ENCODE measurements at regions not wholly inside any gene's neighbourhood (a gene's known extent, or its start where the extent isn't known, plus 50 kb on each side); places are given as distances from the start of the nearest gene placed in this dataset.

DNA sequence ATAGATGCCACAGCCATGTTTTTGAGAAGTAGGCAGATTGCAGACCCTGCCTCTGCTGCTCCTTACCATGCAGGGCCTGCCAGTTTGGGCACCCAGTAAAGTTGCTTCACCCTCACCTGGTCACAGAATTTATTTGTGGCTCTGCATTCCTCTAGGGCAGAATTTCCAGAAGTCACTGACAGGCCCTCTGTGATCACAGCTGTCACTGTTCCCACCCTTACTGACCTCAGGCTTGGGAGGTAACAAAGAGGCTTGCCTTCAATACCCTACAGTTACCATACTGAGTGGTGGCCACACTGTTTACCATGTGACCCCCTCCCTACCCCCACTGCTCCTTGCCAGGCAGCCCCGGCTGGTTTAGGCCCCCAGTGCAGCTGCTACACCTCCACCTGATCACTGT is 375.1 kb downstream of the SH3BGRL start:
- TF ChIP-seq SIN3A (IDR thresholded peaks at IDR 0.05; ENCODE audit: borderline replicate concordance, insufficient read depth, low read depth, low read length) (no peak), TCF7L2 (IDR thresholded peaks at IDR 0.05; ENCODE audit: low read depth, low read length) (no peak), POLR2AphosphoS5 (IDR thresholded peaks at IDR 0.05; ENCODE audit: low read depth, low read length) (no peak)
- TF ChIP-seq, protein P1, sequence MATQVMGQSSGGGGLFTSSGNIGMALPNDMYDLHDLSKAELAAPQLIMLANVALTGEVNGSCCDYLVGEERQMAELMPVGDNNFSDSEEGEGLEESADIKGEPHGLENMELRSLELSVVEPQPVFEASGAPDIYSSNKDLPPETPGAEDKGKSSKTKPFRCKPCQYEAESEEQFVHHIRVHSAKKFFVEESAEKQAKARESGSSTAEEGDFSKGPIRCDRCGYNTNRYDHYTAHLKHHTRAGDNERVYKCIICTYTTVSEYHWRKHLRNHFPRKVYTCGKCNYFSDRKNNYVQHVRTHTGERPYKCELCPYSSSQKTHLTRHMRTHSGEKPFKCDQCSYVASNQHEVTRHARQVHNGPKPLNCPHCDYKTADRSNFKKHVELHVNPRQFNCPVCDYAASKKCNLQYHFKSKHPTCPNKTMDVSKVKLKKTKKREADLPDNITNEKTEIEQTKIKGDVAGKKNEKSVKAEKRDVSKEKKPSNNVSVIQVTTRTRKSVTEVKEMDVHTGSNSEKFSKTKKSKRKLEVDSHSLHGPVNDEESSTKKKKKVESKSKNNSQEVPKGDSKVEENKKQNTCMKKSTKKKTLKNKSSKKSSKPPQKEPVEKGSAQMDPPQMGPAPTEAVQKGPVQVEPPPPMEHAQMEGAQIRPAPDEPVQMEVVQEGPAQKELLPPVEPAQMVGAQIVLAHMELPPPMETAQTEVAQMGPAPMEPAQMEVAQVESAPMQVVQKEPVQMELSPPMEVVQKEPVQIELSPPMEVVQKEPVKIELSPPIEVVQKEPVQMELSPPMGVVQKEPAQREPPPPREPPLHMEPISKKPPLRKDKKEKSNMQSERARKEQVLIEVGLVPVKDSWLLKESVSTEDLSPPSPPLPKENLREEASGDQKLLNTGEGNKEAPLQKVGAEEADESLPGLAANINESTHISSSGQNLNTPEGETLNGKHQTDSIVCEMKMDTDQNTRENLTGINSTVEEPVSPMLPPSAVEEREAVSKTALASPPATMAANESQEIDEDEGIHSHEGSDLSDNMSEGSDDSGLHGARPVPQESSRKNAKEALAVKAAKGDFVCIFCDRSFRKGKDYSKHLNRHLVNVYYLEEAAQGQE (IDR thresholded peaks at IDR 0.05; ENCODE audit: insufficient read depth in 1 of 2, low read depth in 2 of 2, low read length in 1 of 2): no peak
- TF ChIP-seq, protein P2, sequence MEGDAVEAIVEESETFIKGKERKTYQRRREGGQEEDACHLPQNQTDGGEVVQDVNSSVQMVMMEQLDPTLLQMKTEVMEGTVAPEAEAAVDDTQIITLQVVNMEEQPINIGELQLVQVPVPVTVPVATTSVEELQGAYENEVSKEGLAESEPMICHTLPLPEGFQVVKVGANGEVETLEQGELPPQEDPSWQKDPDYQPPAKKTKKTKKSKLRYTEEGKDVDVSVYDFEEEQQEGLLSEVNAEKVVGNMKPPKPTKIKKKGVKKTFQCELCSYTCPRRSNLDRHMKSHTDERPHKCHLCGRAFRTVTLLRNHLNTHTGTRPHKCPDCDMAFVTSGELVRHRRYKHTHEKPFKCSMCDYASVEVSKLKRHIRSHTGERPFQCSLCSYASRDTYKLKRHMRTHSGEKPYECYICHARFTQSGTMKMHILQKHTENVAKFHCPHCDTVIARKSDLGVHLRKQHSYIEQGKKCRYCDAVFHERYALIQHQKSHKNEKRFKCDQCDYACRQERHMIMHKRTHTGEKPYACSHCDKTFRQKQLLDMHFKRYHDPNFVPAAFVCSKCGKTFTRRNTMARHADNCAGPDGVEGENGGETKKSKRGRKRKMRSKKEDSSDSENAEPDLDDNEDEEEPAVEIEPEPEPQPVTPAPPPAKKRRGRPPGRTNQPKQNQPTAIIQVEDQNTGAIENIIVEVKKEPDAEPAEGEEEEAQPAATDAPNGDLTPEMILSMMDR (IDR thresholded peaks at IDR 0.05): no peak
- H3K4me3 ChIP-seq (ENCODE audit: low read depth in 2 of 2, low read length in 2 of 2): no peak overlapping the region
- CTCF ChIA-PET: no interaction called here
- H3K27me3 ChIP-seq (ENCODE audit: control insufficient read depth, insufficient read depth, low read length): no peaks in the 10 kb centered on the region
- no peak for DNase-seq (ENCODE audit: low read depth, low spot score)
- no peaks in the 10 kb centered on the region for H3K4me1 ChIP-seq (ENCODE audit: control insufficient read depth, insufficient read depth, low read length)
- POLR2A ChIA-PET: no interaction called here
- no peak for ATAC-seq
- 0 out of 2 replicates have a peak, but pooled peaks cover 2% of the 10 kb centered on the region for H3K9me3 ChIP-seq (ENCODE audit: control insufficient read depth, insufficient read depth, low read depth, low read length)
- H3K36me3 ChIP-seq (ENCODE audit: control insufficient read depth, insufficient read depth, low read length): no peaks in the 10 kb centered on the region
- BruUV-seq (replicated peaks): no TSS peak
- no peak overlapping the region for H3K27ac ChIP-seq (ENCODE audit: low read length)
- in situ Hi-C loops (cut with HindIII; ENCODE audit: low pct_unique_long_range_greater_than_20kb, low sequenced_read_pairs) (no loop called here), intact Hi-C loops (cut with micrococcal nuclease; ENCODE audit: unreplicated experiment) (no loop called here)

DNA sequence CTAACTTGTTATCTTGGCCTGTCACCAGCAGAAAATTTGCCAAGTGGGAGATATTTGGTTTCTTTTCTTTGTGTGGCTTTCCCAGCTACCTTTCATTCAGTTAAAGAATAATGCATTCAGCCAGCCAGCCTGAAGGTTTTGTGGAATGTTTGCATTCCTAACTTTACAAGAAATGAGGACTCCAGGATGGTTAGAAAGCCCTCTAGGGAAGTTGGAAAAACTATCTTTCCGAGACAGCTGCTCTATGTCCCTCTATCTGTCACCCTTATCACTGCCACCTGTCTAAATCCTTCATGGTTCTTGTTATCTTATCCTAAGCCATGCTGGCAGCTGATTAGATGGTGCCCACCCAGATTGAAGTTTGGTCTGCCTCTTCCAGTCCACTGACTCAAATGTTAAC is 384.2 kb downstream of the SH3BGRL start:
- ChIA-PET POLR2A (no interaction called here), CTCF (no interaction called here)
- Histone ChIP-seq H3K27ac (ENCODE audit: low read length) (no peak overlapping the region), H3K4me1 (ENCODE audit: control insufficient read depth, insufficient read depth, low read length) (no peaks in the 10 kb centered on the region), H3K9me3 (ENCODE audit: control insufficient read depth, insufficient read depth, low read depth, low read length) (no peaks in the 10 kb centered on the region), H3K27me3 (ENCODE audit: control insufficient read depth, insufficient read depth, low read length) (no peaks in the 10 kb centered on the region), H3K36me3 (ENCODE audit: control insufficient read depth, insufficient read depth, low read length) (no peaks in the 10 kb centered on the region), H3K4me3 (ENCODE audit: low read depth in 2 of 2, low read length in 2 of 2) (no peak overlapping the region)
- in situ Hi-C loops (cut with HindIII; ENCODE audit: low pct_unique_long_range_greater_than_20kb, low sequenced_read_pairs) (no loop called here), intact Hi-C loops (cut with micrococcal nuclease; ENCODE audit: unreplicated experiment) (no loop called here)
- TF ChIP-seq POLR2AphosphoS5 (IDR thresholded peaks at IDR 0.05; ENCODE audit: low read depth, low read length): no peak
- TF ChIP-seq, protein P1 (IDR thresholded peaks at IDR 0.05; ENCODE audit: insufficient read depth in 1 of 2, low read depth in 2 of 2, low read length in 1 of 2): no peak
- TF ChIP-seq, protein P2 (IDR thresholded peaks at IDR 0.05): no peak
- no peak for TF ChIP-seq TCF7L2 (IDR thresholded peaks at IDR 0.05; ENCODE audit: low read depth, low read length)
- no peak for TF ChIP-seq SIN3A (IDR thresholded peaks at IDR 0.05; ENCODE audit: borderline replicate concordance, insufficient read depth, low read depth, low read length)
- ATAC-seq: no peak
- BruUV-seq (replicated peaks): no TSS peak
- no peak for DNase-seq (ENCODE audit: low read depth, low spot score)
